ENCODE measurements at regions not wholly inside any gene's neighbourhood (a gene's known extent, or its start where the extent isn't known, plus 50 kb on each side); places are given as distances from the start of the nearest gene placed in this dataset.

GRCh38 chr2:16578081-16578480 is 87.6 kb downstream of the CYRIA start:
- Histone ChIP-seq H2BK20ac (ENCODE audit: low read depth, low read length, poor library complexity, severe bottlenecking) (no peak overlapping the region), H4K20me1 (ENCODE audit: control insufficient read depth, insufficient read depth, insufficient read length) (no peaks in the 10 kb centered on the region), H3K56ac (ENCODE audit: insufficient read length, low read depth, low read length) (no peak overlapping the region), H3T11ph (ENCODE audit: low read length) (no peak overlapping the region), H3K23ac (ENCODE audit: insufficient read length, low read depth, low read length) (no peak overlapping the region), H3K27me3 (ENCODE audit: insufficient read depth, low read length) (no peaks in the 10 kb centered on the region), H3K4me2 (ENCODE audit: insufficient read depth, insufficient read length, low read length) (no peak overlapping the region), H3K9ac (ENCODE audit: extremely low read depth, insufficient read length, low read length) (no peak overlapping the region), H3K79me2 (ENCODE audit: insufficient read depth, low read length) (no peaks in the 10 kb centered on the region), H3K18ac (ENCODE audit: insufficient read length, low read depth, low read length) (no peak overlapping the region), H3K27ac (ENCODE audit: insufficient read length, low read depth, low read length) (no peak overlapping the region), H3K79me1 (ENCODE audit: insufficient read depth, low read depth, low read length, poor library complexity, severe bottlenecking) (no peaks in the 10 kb centered on the region), H2BK12ac (ENCODE audit: insufficient read length, low read depth, low read length) (no peak overlapping the region), H2AK5ac (ENCODE audit: insufficient read length, low read length) (no peak overlapping the region), H3K9me3 (ENCODE audit: control insufficient read depth, low read depth, low read length) (no peaks in the 10 kb centered on the region), H4K91ac (ENCODE audit: insufficient read length, low read depth, low read length) (no peak overlapping the region), H2AFZ (ENCODE audit: low read length) (no peak overlapping the region), H3K23me2 (ENCODE audit: insufficient read length, low read depth, low read length, poor library complexity, severe bottlenecking) (no peaks in the 10 kb centered on the region), H2BK5ac (ENCODE audit: insufficient read length, low read length) (no peak overlapping the region), H2BK120ac (ENCODE audit: low read depth, low read length, poor library complexity, severe bottlenecking) (no peak overlapping the region), H4K5ac (ENCODE audit: insufficient read length, low read depth, low read length) (no peak overlapping the region), H2BK15ac (ENCODE audit: low read depth, low read length) (no peak overlapping the region), H3K14ac (ENCODE audit: insufficient read depth, low read length) (no peak overlapping the region), H3K4ac (ENCODE audit: low read depth, low read length) (no peak overlapping the region), H3K4me1 (ENCODE audit: insufficient read depth, low read length) (no peaks in the 10 kb centered on the region), H4K8ac (replicated peaks; ENCODE audit: insufficient read length, low read depth, low read length) (no peak overlapping the region)
- H3K4me3 Mint-ChIP-seq: no peak overlapping the region
- no peak for DNase-seq
- H3K27me3 Mint-ChIP-seq (ENCODE audit: low read depth): peaks cover 2% of the 10 kb centered on the region
- no CpG with 5 or more reads among the region's 3 CpGs for WGBS (ENCODE audit: extremely low coverage, insufficient read length, low lambda C conversion rate)
- H3K9me3 Mint-ChIP-seq: peaks cover 17 to 25% of the 10 kb centered on the region in 2 experiments
- no peak overlapping the region for H3K27ac Mint-ChIP-seq
- no peak for TF ChIP-seq CTCF (conservative IDR thresholded peaks at IDR 0.05)
- peaks cover 13 to 17% (median 14%) of the 10 kb centered on the region in 3 experiments for H3K36me3 Mint-ChIP-seq (ENCODE audit: insufficient read depth in 1 of 3, low read depth in 3 of 3)
- no peaks in the 10 kb centered on the region for H3K4me1 Mint-ChIP-seq

Data from H9 (cell line).